K562 (cell line): ENCODE measurements at regions not wholly inside any gene's neighbourhood (a gene's known extent, or its start where the extent isn't known, plus 50 kb on each side); places are given as distances from the start of the nearest gene placed in this dataset.
"Not testable (repeated sequence)": the region's sequence is repeated elsewhere in the genome, so short reads cannot be mapped to it uniquely, and the experiment has no call there.

ENCODE experiments used
- MXI1 ChIP-seq: IDR thresholded peaks from 2 replicates; pipeline ENCODE4 v1.6.1; 2011; ENCODE audit warnings: low read depth, mild to moderate bottlenecking, improper control_type of control experiment, low read length
- YBX1 ChIP-seq: fragments of 450-650 bp; IDR thresholded peaks from 2 replicates; pipeline ENCODE4 v1.7.1; 2016; ENCODE audit warnings: mild to moderate bottlenecking

- TF ChIP-seq YBX1, MXI1: not testable (repeated sequence)
These were observed 86.6 kb downstream of the SKIDA1 start for GRCh38 chr10:21438914-21439313.
